ENCODE measurements at regions not wholly inside any gene's neighbourhood (a gene's known extent, or its start where the extent isn't known, plus 50 kb on each side); places are given as distances from the start of the nearest gene placed in this dataset.

GRCh38 chr18:42178376-42179080 lies 223.5 kb downstream of the PIK3C3 start:
- WGBS: 87% methylated on average over 1 of the region's 1 CpG
- no peaks in the 10 kb centered on the region for H3K4me1 ChIP-seq (ENCODE audit: insufficient read depth)
- H3K4me3 ChIP-seq (ENCODE audit: low read depth, low read length): no peak overlapping the region
- H3K27ac ChIP-seq (ENCODE audit: low read depth): no peak overlapping the region
- DNase-seq (ENCODE audit: extremely low spot score): no peak
- no peaks in the 10 kb centered on the region for H3K36me3 ChIP-seq (ENCODE audit: insufficient read depth)

GRCh38 chr18:42179542-42180121 lies 224.6 kb downstream of the PIK3C3 start:
- Histone ChIP-seq H3K4me3 (ENCODE audit: low read depth, low read length) (no peak overlapping the region), H3K36me3 (ENCODE audit: insufficient read depth) (no peaks in the 10 kb centered on the region), H3K27ac (ENCODE audit: low read depth) (no peak overlapping the region), H3K4me1 (ENCODE audit: insufficient read depth) (no peaks in the 10 kb centered on the region)
- WGBS: 87% methylated on average over 6 of the region's 6 CpGs
- DNase-seq (ENCODE audit: extremely low spot score): no peak

GRCh38 chr18:42181474-42181873 lies 226.4 kb downstream of the PIK3C3 start:
- H3K4me1 ChIP-seq (ENCODE audit: insufficient read depth): no peaks in the 10 kb centered on the region
- no peaks in the 10 kb centered on the region for H3K36me3 ChIP-seq (ENCODE audit: insufficient read depth)
- no peak overlapping the region for H3K4me3 ChIP-seq (ENCODE audit: low read depth, low read length)
- no peak for DNase-seq (ENCODE audit: extremely low spot score)
- no peak overlapping the region for H3K27ac ChIP-seq (ENCODE audit: low read depth)
- WGBS: 69% methylated on average over 3 of the region's 3 CpGs

- Histone ChIP-seq H3K4me1 (ENCODE audit: insufficient read depth) (no peaks in the 10 kb centered on the region), H3K4me3 (ENCODE audit: low read depth, low read length) (no peak overlapping the region), H3K36me3 (ENCODE audit: insufficient read depth) (peaks cover under 1% of the 10 kb centered on the region), H3K27ac (ENCODE audit: low read depth) (no peak overlapping the region)
- WGBS: 74% methylated on average over 7 of the region's 7 CpGs
- no peak for DNase-seq (ENCODE audit: extremely low spot score)
Observed at GRCh38 chr18:42182728-42183700, 228.0 kb downstream of the PIK3C3 start.

GRCh38 chr18:42183746-42184145 lies 228.7 kb downstream of the PIK3C3 start:
- H3K27ac ChIP-seq (ENCODE audit: low read depth): no peak overlapping the region
- no peak for DNase-seq (ENCODE audit: extremely low spot score)
- no peaks in the 10 kb centered on the region for H3K4me1 ChIP-seq (ENCODE audit: insufficient read depth)
- no peak overlapping the region for H3K4me3 ChIP-seq (ENCODE audit: low read depth, low read length)
- WGBS: 76% methylated on average over 4 of the region's 4 CpGs
- peaks cover 1% of the 10 kb centered on the region for H3K36me3 ChIP-seq (ENCODE audit: insufficient read depth)

- Histone ChIP-seq H3K36me3 (ENCODE audit: insufficient read depth) (peaks cover 1% of the 10 kb centered on the region), H3K27ac (ENCODE audit: low read depth) (no peak overlapping the region), H3K4me1 (ENCODE audit: insufficient read depth) (no peaks in the 10 kb centered on the region), H3K4me3 (ENCODE audit: low read depth, low read length) (no peak overlapping the region)
- WGBS: 86% methylated on average over 15 of the region's 15 CpGs
- no peak for DNase-seq (ENCODE audit: extremely low spot score)
Observed at GRCh38 chr18:42184685-42185477, 229.8 kb downstream of the PIK3C3 start.

- DNase-seq (ENCODE audit: extremely low spot score): no peak
- Histone ChIP-seq H3K4me3 (ENCODE audit: low read depth, low read length) (no peak overlapping the region), H3K27ac (ENCODE audit: low read depth) (no peak overlapping the region), H3K4me1 (ENCODE audit: insufficient read depth) (no peaks in the 10 kb centered on the region), H3K36me3 (ENCODE audit: insufficient read depth) (peaks cover 1% of the 10 kb centered on the region)
Observed at GRCh38 chr18:42185486-42185885, 230.5 kb downstream of the PIK3C3 start.

- WGBS: 68% methylated on average over 4 of the region's 4 CpGs
- Histone ChIP-seq H3K4me3 (ENCODE audit: low read depth, low read length) (no peak overlapping the region), H3K36me3 (ENCODE audit: insufficient read depth) (peaks cover 1% of the 10 kb centered on the region), H3K27ac (ENCODE audit: low read depth) (no peak overlapping the region), H3K4me1 (ENCODE audit: insufficient read depth) (no peaks in the 10 kb centered on the region)
- DNase-seq (ENCODE audit: extremely low spot score): no peak
Observed at GRCh38 chr18:42187611-42188380, 232.8 kb downstream of the PIK3C3 start.

GRCh38 chr18:42190643-42191042 lies 235.6 kb downstream of the PIK3C3 start:
- DNase-seq (ENCODE audit: extremely low spot score): no peak
- H3K36me3 ChIP-seq (ENCODE audit: insufficient read depth): peaks cover 1% of the 10 kb centered on the region
- H3K4me1 ChIP-seq (ENCODE audit: insufficient read depth): no peaks in the 10 kb centered on the region
- WGBS: 92% methylated on average over 3 of the region's 3 CpGs
- H3K4me3 ChIP-seq (ENCODE audit: low read depth, low read length): no peak overlapping the region
- no peak overlapping the region for H3K27ac ChIP-seq (ENCODE audit: low read depth)

GRCh38 chr18:42192251-42193248 lies 237.5 kb downstream of the PIK3C3 start:
- Histone ChIP-seq H3K4me3 (ENCODE audit: low read depth, low read length) (no peak overlapping the region), H3K4me1 (ENCODE audit: insufficient read depth) (no peaks in the 10 kb centered on the region), H3K27ac (ENCODE audit: low read depth) (no peak overlapping the region), H3K36me3 (ENCODE audit: insufficient read depth) (peaks cover 1% of the 10 kb centered on the region)
- no peak for DNase-seq (ENCODE audit: extremely low spot score)
- WGBS: 33% methylated on average over 5 of the region's 5 CpGs

GRCh38 chr18:42196651-42197050 lies 241.6 kb downstream of the PIK3C3 start:
- Histone ChIP-seq H3K4me3 (ENCODE audit: low read depth, low read length) (no peak overlapping the region), H3K27ac (ENCODE audit: low read depth) (no peak overlapping the region), H3K4me1 (ENCODE audit: insufficient read depth) (no peaks in the 10 kb centered on the region), H3K36me3 (ENCODE audit: insufficient read depth) (no peaks in the 10 kb centered on the region)
- DNase-seq (ENCODE audit: extremely low spot score): no peak

- no peaks in the 10 kb centered on the region for H3K4me1 ChIP-seq (ENCODE audit: insufficient read depth)
Observed at GRCh38 chr18:42201137-42201536, 246.1 kb downstream of the PIK3C3 start.

More at GRCh38 chr18:42201137-42201536, 246.1 kb downstream of the PIK3C3 start:
- no peak overlapping the region for H3K27ac ChIP-seq (ENCODE audit: low read depth)
- no peak for DNase-seq (ENCODE audit: extremely low spot score)
- no peak overlapping the region for H3K4me3 ChIP-seq (ENCODE audit: low read depth, low read length)
- H3K36me3 ChIP-seq (ENCODE audit: insufficient read depth): no peaks in the 10 kb centered on the region

Data from urinary bladder (tissue), 3 donors.